Upper lobe of left lung (tissue), 4 donors: ENCODE measurements at regions not wholly inside any gene's neighbourhood (a gene's known extent, or its start where the extent isn't known, plus 50 kb on each side); places are given as distances from the start of the nearest gene placed in this dataset.

Experiments
- EP300 ChIP-seq, 4 donors: sonication (generic); formaldehyde crosslinking; IDR thresholded peaks; one replicate each; pipeline ENCODE4 v1.5.1; 2017; ENCODE audit warnings: antibody characterized with exemption in 4 of 4, control low read depth in 2 of 4
- POLR2A ChIP-seq, 4 donors: fragments of 450-650 bp; IDR thresholded peaks; one replicate each; pipeline ENCODE4 v1.5.1; 2016 to 2017; ENCODE audit warnings: antibody characterized with exemption in 4 of 4, mild to moderate bottlenecking in 2 of 4
- TF ChIP-seq, protein P1 (sequence below), 6 experiments: fragments of 450-650 bp in 4 of 6; fragments of 200-600 bp in 2 of 6; sonication (generic) in 2 of 6; IDR thresholded peaks; one replicate each; pipeline ENCODE4 v1.5.1; 2016 to 2019; ENCODE audit warnings: antibody characterized with exemption in 6 of 6

DNA sequence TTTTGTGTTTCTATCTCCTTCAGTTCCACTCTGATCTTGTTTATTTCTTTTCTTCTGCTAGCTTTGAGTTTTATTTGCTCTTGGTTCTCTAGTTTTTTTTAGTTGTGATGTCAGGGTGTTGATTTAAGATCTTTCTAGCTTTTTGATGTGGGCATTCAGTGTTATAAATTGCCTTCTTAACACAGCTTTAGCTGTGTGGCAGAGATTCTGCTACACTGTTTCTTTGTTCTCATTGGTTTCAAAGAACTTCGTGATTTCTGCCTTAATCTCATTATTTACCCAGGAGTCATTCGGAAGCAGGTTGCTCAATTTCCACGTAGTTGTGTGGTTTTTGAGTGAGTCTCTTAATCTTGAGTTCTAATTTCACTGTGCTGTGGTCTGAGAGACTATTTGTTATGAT is 251.7 kb upstream of the HTR2A start:
- TF ChIP-seq, protein P1, sequence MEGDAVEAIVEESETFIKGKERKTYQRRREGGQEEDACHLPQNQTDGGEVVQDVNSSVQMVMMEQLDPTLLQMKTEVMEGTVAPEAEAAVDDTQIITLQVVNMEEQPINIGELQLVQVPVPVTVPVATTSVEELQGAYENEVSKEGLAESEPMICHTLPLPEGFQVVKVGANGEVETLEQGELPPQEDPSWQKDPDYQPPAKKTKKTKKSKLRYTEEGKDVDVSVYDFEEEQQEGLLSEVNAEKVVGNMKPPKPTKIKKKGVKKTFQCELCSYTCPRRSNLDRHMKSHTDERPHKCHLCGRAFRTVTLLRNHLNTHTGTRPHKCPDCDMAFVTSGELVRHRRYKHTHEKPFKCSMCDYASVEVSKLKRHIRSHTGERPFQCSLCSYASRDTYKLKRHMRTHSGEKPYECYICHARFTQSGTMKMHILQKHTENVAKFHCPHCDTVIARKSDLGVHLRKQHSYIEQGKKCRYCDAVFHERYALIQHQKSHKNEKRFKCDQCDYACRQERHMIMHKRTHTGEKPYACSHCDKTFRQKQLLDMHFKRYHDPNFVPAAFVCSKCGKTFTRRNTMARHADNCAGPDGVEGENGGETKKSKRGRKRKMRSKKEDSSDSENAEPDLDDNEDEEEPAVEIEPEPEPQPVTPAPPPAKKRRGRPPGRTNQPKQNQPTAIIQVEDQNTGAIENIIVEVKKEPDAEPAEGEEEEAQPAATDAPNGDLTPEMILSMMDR (IDR thresholded peaks at IDR 0.05), result no peak
- TF ChIP-seq EP300 (IDR thresholded peaks at IDR 0.05) (no peak), POLR2A (IDR thresholded peaks at IDR 0.05) (no peak)
